Kidney (tissue), 13 donors: ENCODE measurements at regions not wholly inside any gene's neighbourhood (a gene's known extent, or its start where the extent isn't known, plus 50 kb on each side); places are given as distances from the start of the nearest gene placed in this dataset.
"Not testable (repeated sequence)": the region's sequence is repeated elsewhere in the genome, so short reads cannot be mapped to it uniquely, and the experiment has no call there.

ENCODE experiments used
- DNase-seq, 5 donors: peaks; one replicate each; pipeline ENCODE4 v3.0.0-alpha.2; 2013 to 2020
- FAIRE-seq: peaks from 2 replicates; lab custom pipeline; 2012; peaks lifted over from hg19 to GRCh38; lab: Jason Lieb, UNC
- H3K27ac ChIP-seq, 2 donors: one replicate each; pipeline ENCODE4 v1.7.0; 2013; ENCODE audit warnings: low read depth in 2 of 2, low read length in 2 of 2, inconsistent platforms in 1 of 2
- H3K27me3 ChIP-seq: one replicate; pipeline ENCODE4 v1.7.1; 2013; ENCODE audit warnings: low read length, inconsistent platforms; ENCODE audit not compliant: control insufficient read depth, insufficient read depth
- H3K36me3 ChIP-seq, 3 donors: one replicate each; pipeline versions ENCODE4 v1.7.0 to v1.7.1; 2013; ENCODE audit warnings: low read length in 3 of 3, control low read depth in 1 of 3, inconsistent platforms in 1 of 3; ENCODE audit not compliant: insufficient read depth in 3 of 3, control insufficient read depth in 2 of 3
- H3K4me1 ChIP-seq, 3 donors: one replicate each; pipeline versions ENCODE4 v1.7.0 to v1.7.1; 2013; ENCODE audit warnings: low read length in 3 of 3, inconsistent platforms in 1 of 3, low read depth in 1 of 3; ENCODE audit not compliant: control insufficient read depth in 2 of 3, insufficient read depth in 2 of 3
- H3K4me3 ChIP-seq, 3 donors: one replicate each; pipeline versions ENCODE4 v1.7.0 to v1.8.1; 2013; ENCODE audit warnings: low read length in 3 of 3, control low read depth in 1 of 3, inconsistent platforms in 1 of 3
- H3K9ac ChIP-seq, 3 donors: one replicate each; pipeline versions ENCODE4 v1.7.0 to v1.7.1; 2013; ENCODE audit warnings: low read length in 3 of 3, control low read depth in 1 of 3, inconsistent platforms in 1 of 3
- H3K9me3 ChIP-seq, 3 donors: one replicate each; pipeline versions ENCODE4 v1.7.0 to v1.7.1; 2013; ENCODE audit warnings: low read length in 3 of 3, control low read depth in 1 of 3, inconsistent platforms in 1 of 3; ENCODE audit not compliant: control insufficient read depth in 2 of 3, insufficient read depth in 1 of 3
- intact Hi-C: fragments of 100-400 bp; cut with DNase I; formaldehyde crosslinking; loops from one replicate; pipeline ENCODE4 v1.11.1; 2022
- TF ChIP-seq, protein P1 (sequence below): IDR thresholded peaks from 3 replicates; pipeline ENCODE4 v1.5.1; 2012; ENCODE audit warnings: mild to moderate bottlenecking, moderate library complexity, borderline replicate concordance; ENCODE audit not compliant: insufficient read depth; ENCODE audit errors: extremely low read depth
- donor health status: control.
- donor health status: control.
- donor health status: control.
- donor health status: control.
- donor health status: control.
- donor health status: DM: yes; HTN: yes; CAD: no.
- donor health status: Normal renal cell carcinoma (clear cell type).

DNA sequence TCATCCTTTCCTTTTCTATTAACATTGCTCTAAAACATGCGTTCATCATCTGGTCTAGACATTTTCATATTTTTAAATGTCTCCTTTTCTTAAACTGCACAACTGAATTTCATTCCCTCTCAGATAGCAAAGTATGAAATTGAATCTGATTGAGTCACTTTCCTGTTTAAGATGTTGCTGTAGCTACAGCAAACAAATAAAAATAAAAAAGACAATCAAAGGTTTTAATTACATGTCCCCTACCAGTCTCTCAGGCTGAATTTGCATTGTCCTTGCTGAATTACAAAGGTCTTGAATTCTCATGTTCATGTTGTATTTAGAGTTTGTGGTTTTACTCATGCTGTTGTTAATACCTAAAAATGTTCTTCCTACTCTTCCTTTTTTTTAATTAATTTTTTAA lies 537.9 kb upstream of the LRATD1 start:
- H3K4me1 ChIP-seq = no peaks in the 10 kb centered on the region
- FAIRE-seq (no peak), DNase-seq (no peak)
- no peaks in the 10 kb centered on the region for H3K27me3 ChIP-seq
- TF ChIP-seq, protein P1, sequence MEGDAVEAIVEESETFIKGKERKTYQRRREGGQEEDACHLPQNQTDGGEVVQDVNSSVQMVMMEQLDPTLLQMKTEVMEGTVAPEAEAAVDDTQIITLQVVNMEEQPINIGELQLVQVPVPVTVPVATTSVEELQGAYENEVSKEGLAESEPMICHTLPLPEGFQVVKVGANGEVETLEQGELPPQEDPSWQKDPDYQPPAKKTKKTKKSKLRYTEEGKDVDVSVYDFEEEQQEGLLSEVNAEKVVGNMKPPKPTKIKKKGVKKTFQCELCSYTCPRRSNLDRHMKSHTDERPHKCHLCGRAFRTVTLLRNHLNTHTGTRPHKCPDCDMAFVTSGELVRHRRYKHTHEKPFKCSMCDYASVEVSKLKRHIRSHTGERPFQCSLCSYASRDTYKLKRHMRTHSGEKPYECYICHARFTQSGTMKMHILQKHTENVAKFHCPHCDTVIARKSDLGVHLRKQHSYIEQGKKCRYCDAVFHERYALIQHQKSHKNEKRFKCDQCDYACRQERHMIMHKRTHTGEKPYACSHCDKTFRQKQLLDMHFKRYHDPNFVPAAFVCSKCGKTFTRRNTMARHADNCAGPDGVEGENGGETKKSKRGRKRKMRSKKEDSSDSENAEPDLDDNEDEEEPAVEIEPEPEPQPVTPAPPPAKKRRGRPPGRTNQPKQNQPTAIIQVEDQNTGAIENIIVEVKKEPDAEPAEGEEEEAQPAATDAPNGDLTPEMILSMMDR = no peak
- intact Hi-C loops = no loop called here
- no peaks in the 10 kb centered on the region for H3K9me3 ChIP-seq
- H3K9ac ChIP-seq = no peak overlapping the region
- H3K4me3 ChIP-seq = no peak overlapping the region
- no peak overlapping the region for H3K27ac ChIP-seq
- no peaks in the 10 kb centered on the region for H3K36me3 ChIP-seq

DNA sequence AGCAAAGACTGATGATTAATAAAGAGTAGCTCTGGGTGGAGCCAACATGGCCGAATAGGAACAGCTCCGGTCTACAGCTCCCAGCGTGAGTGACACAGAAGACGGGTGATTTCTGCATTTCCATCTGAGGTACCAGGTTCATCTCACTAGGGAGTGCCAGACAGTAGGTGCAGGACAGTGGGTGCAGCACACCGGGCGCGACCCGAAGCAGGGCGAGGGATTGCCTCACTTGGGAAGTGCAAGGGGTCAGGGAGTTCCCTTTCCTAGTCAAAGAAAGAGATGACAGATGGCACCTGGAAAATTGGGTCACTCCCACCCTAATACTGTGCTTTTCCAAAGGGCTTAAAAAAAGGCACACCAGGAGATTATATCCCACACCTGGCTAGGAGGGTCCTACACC lies 533.4 kb upstream of the LRATD1 start:
- H3K36me3 ChIP-seq, H3K4me3 ChIP-seq, H3K9ac ChIP-seq, H3K27ac ChIP-seq, H3K27me3 ChIP-seq, H3K4me1 ChIP-seq, intact Hi-C loops, DNase-seq, FAIRE-seq, H3K9me3 ChIP-seq: not testable (repeated sequence)

DNA sequence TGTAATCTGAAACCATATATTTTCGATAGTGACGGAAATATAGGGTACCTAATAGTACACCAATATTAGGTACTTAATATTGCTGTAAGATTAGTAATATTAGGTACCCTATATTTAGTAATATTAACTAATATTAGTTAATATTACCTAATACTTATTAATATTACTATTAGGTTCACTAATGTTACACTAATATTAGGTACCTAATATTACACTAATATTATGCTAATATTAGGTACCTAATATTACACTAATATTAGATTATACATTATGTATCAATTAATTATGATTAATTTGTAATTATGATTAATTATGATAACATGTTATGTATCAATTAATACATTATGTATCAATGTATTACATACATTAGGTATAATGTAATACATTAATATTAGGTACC lies 518.2 kb upstream of the LRATD1 start:
- Histone ChIP-seq H3K36me3 (no peaks in the 10 kb centered on the region), H3K27ac (no peak overlapping the region), H3K9me3 (no peaks in the 10 kb centered on the region), H3K9ac (no peak overlapping the region), H3K4me3 (no peak overlapping the region), H3K27me3 (no peaks in the 10 kb centered on the region), H3K4me1 (no peaks in the 10 kb centered on the region)
- intact Hi-C loops = no loop called here
- DNase-seq (no peak), FAIRE-seq (no peak)
- TF ChIP-seq, protein P1 = no peak

DNA sequence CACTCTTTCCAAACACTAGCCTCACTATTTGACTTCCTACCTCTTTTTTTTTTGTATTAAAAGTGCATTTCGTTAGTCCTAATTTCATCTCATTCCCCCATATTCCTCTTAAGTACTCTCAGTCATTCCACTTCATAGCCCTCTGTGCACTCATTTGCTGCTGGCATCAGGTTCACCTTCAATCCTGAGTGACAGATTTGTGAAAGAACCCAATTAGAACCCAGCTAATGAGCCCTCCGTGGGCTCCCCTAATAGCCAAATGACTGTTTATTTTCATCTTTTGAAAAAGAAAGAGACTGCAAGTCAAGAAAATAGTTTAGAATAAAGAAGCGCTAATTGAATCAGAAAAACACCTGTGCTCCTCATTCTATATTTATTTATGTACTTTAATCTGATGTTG lies 512.1 kb upstream of the LRATD1 start:
- Histone ChIP-seq H3K4me1 (no peaks in the 10 kb centered on the region), H3K27ac (no peak overlapping the region), H3K27me3 (no peaks in the 10 kb centered on the region), H3K9ac (no peak overlapping the region), H3K36me3 (no peaks in the 10 kb centered on the region), H3K4me3 (no peak overlapping the region), H3K9me3 (no peaks in the 10 kb centered on the region)
- TF ChIP-seq, protein P1 = no peak
- intact Hi-C loops = no loop called here
- no peak for DNase-seq
- no peak for FAIRE-seq
